GM23338 (cell line): ENCODE measurements at regions not wholly inside any gene's neighbourhood (a gene's known extent, or its start where the extent isn't known, plus 50 kb on each side); places are given as distances from the start of the nearest gene placed in this dataset.

Experiments used
- ATAC-seq: fragments of 200-7000 bp; cut with Tn5 transposase; 3 replicates; pipeline ENCODE4 v1.9.1; 2020
- DNase-seq: peaks from one replicate; pipeline ENCODE4 v3.0.0-alpha.2; 2015; ENCODE audit warnings: low spot score
- H2AFZ ChIP-seq: fragments of 200-600 bp; sonication (generic); 2 replicates; pipeline ENCODE4 v1.8.0; 2016; ENCODE audit warnings: antibody characterized with exemption, mild to moderate bottlenecking, moderate library complexity
- H3F3A ChIP-seq: fragments of 200-600 bp; sonication (generic); replicated peaks from 2 replicates; pipeline ENCODE4 v1.8.0; 2017; ENCODE audit warnings: antibody characterized with exemption, mixed run types, low read depth
- H3K27ac ChIP-seq: fragments of 200-600 bp; sonication (generic); 2 replicates; pipeline ENCODE4 v1.6.1; 2016; ENCODE audit warnings: low read depth
- H3K27me3 ChIP-seq: fragments of 200-600 bp; sonication (generic); 2 replicates; pipeline ENCODE4 v1.8.0; 2016; ENCODE audit warnings: mild to moderate bottlenecking, mixed run types, moderate library complexity; ENCODE audit not compliant: insufficient read depth
- H3K36me3 ChIP-seq: fragments of 200-600 bp; sonication (generic); 2 replicates; pipeline ENCODE4 v1.8.0; 2016; ENCODE audit warnings: mild to moderate bottlenecking; ENCODE audit not compliant: insufficient read depth
- H3K4me1 ChIP-seq: fragments of 200-600 bp; sonication (generic); 2 replicates; pipeline ENCODE4 v1.8.0; 2016; ENCODE audit warnings: mild to moderate bottlenecking, moderate library complexity; ENCODE audit not compliant: insufficient read depth
- H3K4me2 ChIP-seq: fragments of 200-600 bp; sonication (generic); 2 replicates; pipeline ENCODE4 v1.7.1; 2017; ENCODE audit warnings: mixed run types
- H3K4me3 ChIP-seq: fragments of 200-600 bp; sonication (generic); 2 replicates; pipeline ENCODE4 v1.6.1; 2016; ENCODE audit warnings: mixed run types
- H3K79me2 ChIP-seq: fragments of 200-600 bp; sonication (generic); replicated peaks from 2 replicates; pipeline ENCODE4 v1.8.0; 2017; ENCODE audit warnings: mild to moderate bottlenecking; ENCODE audit not compliant: insufficient read depth
- H3K9me2 ChIP-seq: fragments of 200-600 bp; sonication (generic); 2 replicates; pipeline ENCODE4 v1.8.0; 2017; ENCODE audit not compliant: insufficient read depth
- H4K20me1 ChIP-seq: fragments of 200-600 bp; sonication (generic); replicated peaks from 2 replicates; pipeline ENCODE4 v1.8.0; 2017; ENCODE audit warnings: mild to moderate bottlenecking; ENCODE audit not compliant: insufficient read depth
- H3K27ac Mint-ChIP-seq: 2 replicates; pipeline ENCODE4 v1.8.0; 2020; ENCODE audit warnings: inconsistent platforms, mild to moderate bottlenecking, moderate library complexity, mixed read lengths
- H3K27me3 Mint-ChIP-seq: 3 replicates; pipeline ENCODE4 v1.8.0; 2022; ENCODE audit warnings: low read depth, mild to moderate bottlenecking, moderate library complexity, mixed read lengths, inconsistent platforms; ENCODE audit not compliant: insufficient read depth, poor library complexity
- H3K36me3 Mint-ChIP-seq: 3 replicates; pipeline ENCODE4 v1.8.0; 2021; ENCODE audit warnings: low read depth, mild to moderate bottlenecking, inconsistent platforms, moderate library complexity, mixed read lengths
- H3K4me1 Mint-ChIP-seq: 3 replicates; pipeline ENCODE4 v1.8.0; 2020; ENCODE audit warnings: mild to moderate bottlenecking, inconsistent platforms, mixed read lengths
- H3K4me3 Mint-ChIP-seq: 3 replicates; pipeline ENCODE4 v1.8.0; 2021; ENCODE audit warnings: moderate library complexity, mild to moderate bottlenecking, inconsistent platforms, mixed read lengths
- H3K9me3 Mint-ChIP-seq: 3 replicates; pipeline ENCODE4 v1.8.0; 2020; ENCODE audit warnings: moderate library complexity, mild to moderate bottlenecking, inconsistent platforms, mixed read lengths
- CREB1 ChIP-seq: fragments of 250-450 bp; sonication (Bioruptor Pico); IDR thresholded peaks from 2 replicates; pipeline ENCODE4 v1.5.0; 2020; ENCODE audit warnings: low read depth, mild to moderate bottlenecking, moderate library complexity
- CTCF ChIP-seq, 2 experiments: fragments of 200-600 bp in 1 of 2; sonication (generic) in 1 of 2; conservative IDR thresholded peaks; 2 replicates each; pipeline versions ENCODE4 v1.5.1 to v1.6.1; 2016 to 2017; ENCODE audit warnings: antibody characterized with exemption in 2 of 2, low read depth in 2 of 2, mild to moderate bottlenecking in 2 of 2, moderate library complexity in 1 of 2
- ETS1 ChIP-seq: IDR thresholded peaks from 2 replicates; pipeline ENCODE4 v1.6.1; 2016; ENCODE audit warnings: antibody characterized with exemption
- EZH2 ChIP-seq: fragments of 200-600 bp; sonication (generic); IDR thresholded peaks from one replicate; pipeline ENCODE4 v1.8.0; 2017; ENCODE audit warnings: antibody characterized with exemption, mild to moderate bottlenecking, low read depth; ENCODE audit not compliant: unreplicated experiment
- EZH2phosphoT487 ChIP-seq: fragments of 200-600 bp; sonication (generic); IDR thresholded peaks from one replicate; pipeline ENCODE4 v1.8.1; 2018; ENCODE audit warnings: antibody characterized with exemption; ENCODE audit not compliant: unreplicated experiment
- JUNB ChIP-seq: IDR thresholded peaks from one replicate; pipeline ENCODE4 v1.6.1; 2016; ENCODE audit warnings: antibody characterized with exemption; ENCODE audit not compliant: unreplicated experiment
- NANOG ChIP-seq: IDR thresholded peaks from 2 replicates; pipeline ENCODE4 v1.6.1; 2016; ENCODE audit warnings: antibody characterized with exemption, borderline replicate concordance
- POLR2AphosphoS5 ChIP-seq: IDR thresholded peaks from 2 replicates; pipeline ENCODE4 v1.6.1; 2016; ENCODE audit warnings: antibody characterized with exemption, low read depth
- REST ChIP-seq: IDR thresholded peaks from one replicate; pipeline ENCODE4 v1.6.1; 2018; ENCODE audit warnings: antibody characterized with exemption; ENCODE audit not compliant: unreplicated experiment
- STAT1 ChIP-seq: IDR thresholded peaks from one replicate; pipeline ENCODE4 v1.6.1; 2016; ENCODE audit warnings: antibody characterized with exemption; ENCODE audit not compliant: unreplicated experiment
- ZNF114 ChIP-seq: fragments of 250-450 bp; sonication (Bioruptor Pico); IDR thresholded peaks from 2 replicates; pipeline ENCODE4 v1.5.0; 2020; ENCODE audit warnings: mild to moderate bottlenecking, moderate library complexity
- ZNF331 ChIP-seq: fragments of 250-450 bp; sonication (Bioruptor Pico); IDR thresholded peaks from 2 replicates; pipeline ENCODE4 v1.5.0; 2020; ENCODE audit warnings: low read depth, mild to moderate bottlenecking, moderate library complexity
- ZNF462 ChIP-seq: fragments of 250-450 bp; sonication (Bioruptor Pico); IDR thresholded peaks from 2 replicates; pipeline ENCODE4 v1.5.0; 2020; ENCODE audit warnings: mild to moderate bottlenecking, moderate library complexity

- H3K4me3 Mint-ChIP-seq: no peak overlapping the region
- DNase-seq: no peak
- peaks cover 12% of the 10 kb centered on the region for H3K4me1 Mint-ChIP-seq
- H3K27ac Mint-ChIP-seq: no peak overlapping the region
- Histone ChIP-seq H3K79me2 (no peaks in the 10 kb centered on the region), H2AFZ (no peak overlapping the region), H3F3A (no peaks in the 10 kb centered on the region), H3K27ac (no peak overlapping the region), H3K9me2 (no peaks in the 10 kb centered on the region), H3K36me3 (no peaks in the 10 kb centered on the region), H3K4me1 (no peaks in the 10 kb centered on the region), H4K20me1 (no peaks in the 10 kb centered on the region), H3K4me2 (no peak overlapping the region), H3K4me3 (no peak overlapping the region), H3K27me3 (no peaks in the 10 kb centered on the region)
- peaks cover 19% of the 10 kb centered on the region for H3K27me3 Mint-ChIP-seq
- ATAC-seq: no peak
- H3K36me3 Mint-ChIP-seq: no peaks in the 10 kb centered on the region
- no peaks in the 10 kb centered on the region for H3K9me3 Mint-ChIP-seq
- TF ChIP-seq POLR2AphosphoS5: no peak
- TF ChIP-seq STAT1: no peak
- no peak for TF ChIP-seq NANOG
- TF ChIP-seq EZH2: no peak
- no peak for TF ChIP-seq ZNF114 (CRISPR knock-in tag)
- no peak for TF ChIP-seq REST
- TF ChIP-seq ZNF462 (CRISPR knock-in tag): no peak
- TF ChIP-seq JUNB: no peak
- no peak for TF ChIP-seq EZH2phosphoT487
- TF ChIP-seq ETS1: no peak
- TF ChIP-seq CTCF (conservative IDR thresholded peaks at IDR 0.05; ENCODE audit: low read depth in 2 of 2): no peak
- TF ChIP-seq ZNF331 (CRISPR knock-in tag): no peak
- TF ChIP-seq CREB1 (CRISPR knock-in tag): no peak
These were observed 153.7 kb upstream of the PTPN1 start for GRCh38 chr20:50356525-50356885.
